ENCODE measurements at regions not wholly inside any gene's neighbourhood (a gene's known extent, or its start where the extent isn't known, plus 50 kb on each side); places are given as distances from the start of the nearest gene placed in this dataset.

DNA sequence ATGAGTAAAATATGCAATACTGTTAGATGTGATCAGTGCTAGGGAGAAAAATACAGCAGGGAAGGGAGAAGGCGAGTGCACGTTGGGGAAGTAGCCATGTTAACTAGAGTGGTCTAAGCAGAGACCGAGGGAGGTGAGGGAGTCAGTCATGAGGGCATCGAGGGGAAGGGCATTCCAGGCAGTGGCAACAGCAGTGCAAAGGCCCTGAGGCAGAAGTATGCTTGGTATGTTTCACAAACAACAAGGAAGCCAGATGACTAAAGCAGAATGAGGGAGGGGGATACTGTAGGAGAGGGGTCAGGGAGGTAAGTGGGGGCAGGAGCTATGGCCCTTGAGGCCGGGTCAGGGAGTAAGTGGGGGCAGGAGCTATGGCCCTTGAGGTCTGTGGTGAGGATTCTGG, 123.3 kb upstream of the BOD1 start:
- TF ChIP-seq, protein P1, sequence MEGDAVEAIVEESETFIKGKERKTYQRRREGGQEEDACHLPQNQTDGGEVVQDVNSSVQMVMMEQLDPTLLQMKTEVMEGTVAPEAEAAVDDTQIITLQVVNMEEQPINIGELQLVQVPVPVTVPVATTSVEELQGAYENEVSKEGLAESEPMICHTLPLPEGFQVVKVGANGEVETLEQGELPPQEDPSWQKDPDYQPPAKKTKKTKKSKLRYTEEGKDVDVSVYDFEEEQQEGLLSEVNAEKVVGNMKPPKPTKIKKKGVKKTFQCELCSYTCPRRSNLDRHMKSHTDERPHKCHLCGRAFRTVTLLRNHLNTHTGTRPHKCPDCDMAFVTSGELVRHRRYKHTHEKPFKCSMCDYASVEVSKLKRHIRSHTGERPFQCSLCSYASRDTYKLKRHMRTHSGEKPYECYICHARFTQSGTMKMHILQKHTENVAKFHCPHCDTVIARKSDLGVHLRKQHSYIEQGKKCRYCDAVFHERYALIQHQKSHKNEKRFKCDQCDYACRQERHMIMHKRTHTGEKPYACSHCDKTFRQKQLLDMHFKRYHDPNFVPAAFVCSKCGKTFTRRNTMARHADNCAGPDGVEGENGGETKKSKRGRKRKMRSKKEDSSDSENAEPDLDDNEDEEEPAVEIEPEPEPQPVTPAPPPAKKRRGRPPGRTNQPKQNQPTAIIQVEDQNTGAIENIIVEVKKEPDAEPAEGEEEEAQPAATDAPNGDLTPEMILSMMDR (IDR thresholded peaks at IDR 0.05), result no peak
- no peak for TF ChIP-seq POLR2A (IDR thresholded peaks at IDR 0.05)

Data from heart left ventricle (tissue), 13 donors.